Activated CD8-positive, alpha-beta T cell treated with anti-CD3 and anti-CD28 coated beads for 36 hours (primary cell): ENCODE measurements at regions not wholly inside any gene's neighbourhood (a gene's known extent, or its start where the extent isn't known, plus 50 kb on each side); places are given as distances from the start of the nearest gene placed in this dataset.
A peak's percentile ranks its signal among the peaks of the same experiment; 100 is the strongest.

Experiments
- ATAC-seq: fragments of 200-7000 bp; cut with Tn5 transposase; one replicate; pipeline ENCODE4 v1.10.0; 2021; ENCODE audit warnings: mild to moderate bottlenecking, moderate library complexity
- CTCF ChIA-PET: fragments of 350-600 bp; sonication (Branson Sonifier 250); formaldehyde crosslinking; loops from one replicate; lab custom pipeline; 2021; ENCODE audit warnings: antibody characterized with exemption; lab: Charles Lee
- POLR2A ChIA-PET: fragments of 350-600 bp; sonication (Branson Sonifier 250); formaldehyde crosslinking; loops from one replicate; lab custom pipeline; 2021; ENCODE audit warnings: antibody characterized with exemption; lab: Charles Lee
- DNase-seq: peaks from one replicate; pipeline ENCODE4 v3.0.0-alpha.2; 2020
- H3K27ac Mint-ChIP-seq: one replicate; pipeline ENCODE4 v1.8.0; 2021; ENCODE audit warnings: mild to moderate bottlenecking, mixed read lengths
- H3K27me3 Mint-ChIP-seq: one replicate; pipeline ENCODE4 v1.8.0; 2021; ENCODE audit warnings: mixed read lengths
- H3K36me3 Mint-ChIP-seq: one replicate; pipeline ENCODE4 v1.8.0; 2021; ENCODE audit warnings: low read depth, mixed read lengths
- H3K4me1 Mint-ChIP-seq: one replicate; pipeline ENCODE4 v1.8.0; 2021; ENCODE audit warnings: low read depth, mixed read lengths
- H3K4me3 Mint-ChIP-seq: one replicate; pipeline ENCODE4 v1.8.0; 2021; ENCODE audit warnings: mild to moderate bottlenecking, moderate library complexity, mixed read lengths
- H3K9me3 Mint-ChIP-seq: one replicate; pipeline ENCODE4 v1.8.0; 2021; ENCODE audit warnings: mixed read lengths
- CTCF ChIP-seq: fragments of 200-600 bp; IDR thresholded peaks from one replicate; pipeline ENCODE4 v1.8.0; 2022; ENCODE audit warnings: antibody characterized with exemption, mild to moderate bottlenecking
- intact Hi-C: fragments of 100-400 bp; cut with micrococcal nuclease; formaldehyde crosslinking; loops from one replicate; pipeline ENCODE4 v1.10.0; 2022

GRCh38 chr5:107251151-107251550, 419.6 kb downstream of the EFNA5 start:
- no peak for DNase-seq
- intact Hi-C loops: no loop called here
- no peak for ATAC-seq
- no peak overlapping the region for H3K27ac Mint-ChIP-seq
- CTCF ChIA-PET: no interaction called here
- no peak overlapping the region for H3K4me3 Mint-ChIP-seq
- no peaks in the 10 kb centered on the region for H3K36me3 Mint-ChIP-seq
- POLR2A ChIA-PET: no interaction called here
- H3K9me3 Mint-ChIP-seq: no peaks in the 10 kb centered on the region
- H3K27me3 Mint-ChIP-seq: peaks cover 5% of the 10 kb centered on the region
- TF ChIP-seq CTCF: no peak
- H3K4me1 Mint-ChIP-seq: no peaks in the 10 kb centered on the region

- no peak overlapping the region for H3K27ac Mint-ChIP-seq
- POLR2A ChIA-PET: no interaction called here
Measured at GRCh38 chr5:107248066-107248695, 422.6 kb downstream of the EFNA5 start.

GRCh38 chr5:107247427-107247826, 423.3 kb downstream of the EFNA5 start:
- Mint-ChIP-seq H3K36me3 (no peaks in the 10 kb centered on the region), H3K4me3 (no peak overlapping the region), H3K9me3 (no peaks in the 10 kb centered on the region), H3K27me3 (peaks cover 5% of the 10 kb centered on the region), H3K4me1 (no peaks in the 10 kb centered on the region), H3K27ac (no peak overlapping the region)
- ChIA-PET CTCF (interaction anchor here (1.0 to 1.9 kb wide), 6 partner anchors 10 to 283 kb away, joined by 3 to 8 read pairs (median 5); no protein-coding TSS in a partner anchor), POLR2A (no interaction called here)
- ATAC-seq (no peak), DNase-seq (no peak)
- intact Hi-C loops: no loop called here
- no peak for TF ChIP-seq CTCF

More at GRCh38 chr5:107248066-107248695, 422.6 kb downstream of the EFNA5 start:
- Mint-ChIP-seq H3K4me1 (no peaks in the 10 kb centered on the region), H3K27me3 (peaks cover 5% of the 10 kb centered on the region), H3K36me3 (no peaks in the 10 kb centered on the region), H3K9me3 (no peaks in the 10 kb centered on the region), H3K4me3 (no peak overlapping the region)
- peak; percentile 80 for TF ChIP-seq CTCF
- intact Hi-C loops: no loop called here
- DNase-seq (peak; percentile 66), ATAC-seq (no peak)
- CTCF ChIA-PET: interaction anchor here (1.0 to 1.9 kb wide), 8 partner anchors 8 to 282 kb away, joined by 3 to 8 read pairs (median 4); no protein-coding TSS in a partner anchor

GRCh38 chr5:107243220-107243579, 427.5 kb downstream of the EFNA5 start:
- ChIA-PET CTCF (no interaction called here), POLR2A (no interaction called here)
- ATAC-seq: no peak
- Mint-ChIP-seq H3K27me3 (no peaks in the 10 kb centered on the region), H3K4me3 (no peak overlapping the region), H3K36me3 (no peaks in the 10 kb centered on the region), H3K27ac (no peak overlapping the region), H3K9me3 (no peaks in the 10 kb centered on the region), H3K4me1 (no peaks in the 10 kb centered on the region)
- no peak for DNase-seq
- intact Hi-C loops: no loop called here
- TF ChIP-seq CTCF: no peak

- no peak overlapping the region for H3K27ac Mint-ChIP-seq
- H3K4me3 Mint-ChIP-seq: no peak overlapping the region
- no peaks in the 10 kb centered on the region for H3K4me1 Mint-ChIP-seq
- no peak for TF ChIP-seq CTCF
- no peaks in the 10 kb centered on the region for H3K9me3 Mint-ChIP-seq
- H3K36me3 Mint-ChIP-seq: no peaks in the 10 kb centered on the region
- POLR2A ChIA-PET: no interaction called here
- intact Hi-C loops: no loop called here
- H3K27me3 Mint-ChIP-seq: no peaks in the 10 kb centered on the region
- ATAC-seq (no peak), DNase-seq (no peak)
- CTCF ChIA-PET: no interaction called here
Measured at GRCh38 chr5:107242411-107243219, 428.1 kb downstream of the EFNA5 start.
